Endothelial cell of umbilical vein (primary cell): ENCODE measurements at regions not wholly inside any gene's neighbourhood (a gene's known extent, or its start where the extent isn't known, plus 50 kb on each side); places are given as distances from the start of the nearest gene placed in this dataset.

Experiments used
- BruUV-seq: library from RNA; stranded (reverse); fragments of 400-500 nt; replicated peaks from 2 replicates; lab custom pipeline; 2021; lab: Mats Ljungman, UMichigan
- CTCF ChIA-PET: fragments of 300-600, 350-600 bp; sonication (Branson Sonifier 250); formaldehyde crosslinking; loops from one replicate; lab custom pipeline; 2021; ENCODE audit warnings: antibody characterized with exemption, inconsistent platforms; lab: Charles Lee
- POLR2A ChIA-PET: fragments of 300-600, 350-600 bp; sonication (Branson Sonifier 250); formaldehyde crosslinking; loops from one replicate; lab custom pipeline; 2021; ENCODE audit warnings: antibody characterized with exemption, inconsistent platforms; lab: Charles Lee
- DNase-seq: peaks from one replicate; pipeline ENCODE4 v3.0.0-alpha.2; 2011; ENCODE audit warnings: low read depth, low spot score
- FAIRE-seq: peaks from 2 replicates; lab custom pipeline; 2011; peaks lifted over from hg19 to GRCh38; lab: Jason Lieb, UNC
- H2AFZ ChIP-seq: 2 replicates; pipeline ENCODE4 v1.6.0; 2012; ENCODE audit warnings: low read depth, low read length, control low read depth, inconsistent platforms
- H3K27ac ChIP-seq: 2 replicates; pipeline ENCODE4 v1.5.1; 2011; ENCODE audit warnings: low read depth, mild to moderate bottlenecking, control low read depth, low read length, moderate library complexity; ENCODE audit not compliant: insufficient read depth
- H3K27me3 ChIP-seq, 2 experiments: 2 replicates each; pipeline versions ENCODE4 v1.6.0 to v1.6.1; 2011; ENCODE audit warnings: low read length in 2 of 2, mixed read lengths in 1 of 2; ENCODE audit not compliant: control insufficient read depth in 2 of 2, insufficient read depth in 2 of 2
- H3K36me3 ChIP-seq, 2 experiments: 2 replicates in 1 of 2; 3 replicates in 1 of 2; pipeline ENCODE4 v1.5.1; 2011; ENCODE audit warnings: low read length in 2 of 2, mild to moderate bottlenecking in 1 of 2, moderate library complexity in 1 of 2; ENCODE audit not compliant: control insufficient read depth in 2 of 2, insufficient read depth in 2 of 2; ENCODE audit errors: extremely low read depth in 1 of 2
- H3K4me1 ChIP-seq: 3 replicates; pipeline ENCODE4 v1.5.1; 2011; ENCODE audit warnings: mild to moderate bottlenecking, low read length; ENCODE audit not compliant: control insufficient read depth, insufficient read depth; ENCODE audit errors: extremely low read depth
- H3K4me2 ChIP-seq: 2 replicates; pipeline ENCODE4 v1.6.1; 2011; ENCODE audit warnings: low read length, control low read depth, mixed read lengths; ENCODE audit not compliant: insufficient read depth
- H3K4me3 ChIP-seq, 3 experiments: fragments of 200-600 bp in 1 of 3; sonication (generic), shearing (Covaris generic) in 1 of 3; replicated peaks in 1 of 3; 2 replicates each; pipeline ENCODE4 v1.5.1; 2011 to 2016; ENCODE audit warnings: control low read depth in 3 of 3, low read length in 3 of 3, mild to moderate bottlenecking in 2 of 3, inconsistent platforms in 1 of 3, low read depth in 1 of 3, moderate library complexity in 1 of 3; ENCODE audit not compliant: insufficient read depth in 1 of 3
- H3K79me2 ChIP-seq: 2 replicates; pipeline ENCODE4 v1.6.0; 2012; ENCODE audit warnings: low read length, inconsistent platforms; ENCODE audit not compliant: control insufficient read depth, insufficient read depth
- H3K9ac ChIP-seq: replicated peaks from 2 replicates; pipeline ENCODE3; 2011; ENCODE audit warnings: low read length, control low read depth; ENCODE audit not compliant: insufficient read depth; ENCODE audit errors: extremely low read depth
- H3K9me1 ChIP-seq: replicated peaks from 3 replicates; pipeline ENCODE4 v1.6.0; 2011; ENCODE audit warnings: mild to moderate bottlenecking, low read length; ENCODE audit not compliant: control insufficient read depth, insufficient read depth; ENCODE audit errors: extremely low read depth
- H3K9me3 ChIP-seq: replicated peaks from 2 replicates; pipeline ENCODE4 v1.5.1; 2012; ENCODE audit warnings: low read length, inconsistent platforms; ENCODE audit not compliant: control insufficient read depth, insufficient read depth
- H4K20me1 ChIP-seq: replicated peaks from 2 replicates; pipeline ENCODE3; 2011; ENCODE audit warnings: mild to moderate bottlenecking, low read length; ENCODE audit not compliant: control insufficient read depth, insufficient read depth; ENCODE audit errors: extremely low read depth
- FOS ChIP-seq: IDR thresholded peaks from 2 replicates; pipeline ENCODE4 v1.6.1; 2011; ENCODE audit warnings: mild to moderate bottlenecking, low read length, moderate library complexity, borderline replicate concordance; ENCODE audit not compliant: insufficient read depth
- GATA2 ChIP-seq: IDR thresholded peaks from 2 replicates; pipeline ENCODE4 v1.7.0; 2011; ENCODE audit warnings: low read depth, mild to moderate bottlenecking, moderate library complexity, mixed read lengths, low read length; ENCODE audit not compliant: insufficient read length, insufficient read depth
- JUN ChIP-seq: IDR thresholded peaks from 2 replicates; pipeline ENCODE4 v1.6.1; 2011; ENCODE audit warnings: borderline replicate concordance, low read depth; ENCODE audit not compliant: insufficient read length, insufficient read depth
- MYC ChIP-seq: IDR thresholded peaks from one replicate; pipeline ENCODE4 v1.6.1; 2011; ENCODE audit warnings: mild to moderate bottlenecking, low read depth, low read length
- POLR2A ChIP-seq: IDR thresholded peaks from 2 replicates; pipeline ENCODE4 v1.6.1; 2012; ENCODE audit warnings: low read depth, mild to moderate bottlenecking, control low read depth, low read length
- POLR2AphosphoS5 ChIP-seq: IDR thresholded peaks from 2 replicates; pipeline ENCODE4 v1.6.1; 2012; ENCODE audit warnings: low read depth, mild to moderate bottlenecking, control low read depth, low read length, moderate library complexity; ENCODE audit not compliant: insufficient read depth
- dilution Hi-C: fragments of 300-500 bp; cut with MboI; formaldehyde crosslinking; loops from one replicate; pipeline ENCODE4 v1.15.0; 2019; ENCODE audit warnings: low sequenced_read_pairs; ENCODE audit not compliant: extremely low pct_ligation_motif_present
- intact Hi-C: fragments of 100-400 bp; cut with micrococcal nuclease; formaldehyde crosslinking; loops from one replicate; pipeline ENCODE4 v1.10.0; 2022
- TF ChIP-seq, protein P1 (sequence below), 2 donors: IDR thresholded peaks; 1 replicate in 1 of 2; 2 replicates in 1 of 2; pipeline ENCODE4 v1.5.1; 2011; ENCODE audit warnings: low read length in 2 of 2, mild to moderate bottlenecking in 2 of 2, moderate library complexity in 2 of 2, control low read depth in 1 of 2, inconsistent platforms in 1 of 2, low read depth in 1 of 2; ENCODE audit not compliant: insufficient read depth in 1 of 2; ENCODE audit errors: extremely low read depth in 1 of 2
- TF ChIP-seq, protein P2 (sequence below): IDR thresholded peaks from 2 replicates; pipeline ENCODE4 v1.6.1; 2011; ENCODE audit not compliant: insufficient read depth, insufficient read length

DNA sequence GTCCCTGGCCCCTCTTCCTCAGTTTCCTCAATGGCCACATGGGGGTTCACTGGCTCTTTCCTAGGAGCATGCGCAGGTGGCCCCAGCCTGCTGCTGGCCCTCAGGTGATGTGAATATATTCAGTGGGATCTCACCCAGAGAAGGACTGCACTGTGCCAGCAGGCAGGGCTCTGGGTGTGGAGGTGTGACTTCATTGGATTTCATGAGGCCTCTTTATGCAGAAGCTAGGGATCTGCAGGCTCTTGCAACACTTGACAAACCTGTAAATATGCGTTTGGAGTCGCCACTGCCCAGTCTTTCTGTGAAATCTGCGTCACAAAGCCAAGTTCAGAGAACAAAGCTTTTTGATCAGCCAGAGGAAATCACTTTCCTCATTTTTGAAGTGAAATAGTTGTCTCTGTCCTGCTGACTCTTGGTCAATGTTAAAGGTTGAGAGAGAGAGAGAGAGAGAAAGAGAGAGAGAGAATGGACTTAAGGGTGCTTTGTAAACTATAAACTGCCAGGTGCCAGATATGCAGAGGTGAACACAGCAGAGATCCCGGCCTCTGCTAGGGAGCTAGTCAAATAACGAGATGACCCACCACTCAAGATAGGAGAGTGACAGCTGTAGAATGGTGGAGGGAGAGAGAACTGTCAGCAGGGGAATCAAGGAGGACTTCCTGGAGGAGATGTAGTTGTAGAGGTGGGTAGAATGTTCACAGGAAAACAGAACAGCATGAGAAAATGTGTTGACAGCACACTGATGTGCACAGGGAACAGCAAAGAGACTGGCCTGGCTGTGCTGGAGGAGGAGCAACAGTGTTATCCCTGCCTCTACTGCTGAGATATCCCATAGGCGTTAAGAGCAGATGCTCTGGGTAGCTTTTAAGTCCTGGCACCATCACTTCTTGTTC lies 167.0 kb upstream of the ZNF618 start:
- POLR2A ChIA-PET = no interaction called here

More for the DNA sequence above, 167.0 kb upstream of the ZNF618 start:
- no peaks in the 10 kb centered on the region for H3K9me1 ChIP-seq
- dilution Hi-C loops (no loop called here), intact Hi-C loops (no loop called here)
- BruUV-seq = no TSS peak
- no peak overlapping the region for H3K27ac ChIP-seq
- no peak overlapping the region for H2AFZ ChIP-seq
- no peaks in the 10 kb centered on the region for H3K79me2 ChIP-seq
- CTCF ChIA-PET = no interaction called here
- H3K9ac ChIP-seq = no peak overlapping the region
- H3K27me3 ChIP-seq = peaks cover 14 to 21% of the 10 kb centered on the region in 2 experiments
- H3K4me3 ChIP-seq = no peak overlapping the region
- H3K9me3 ChIP-seq = no peaks in the 10 kb centered on the region
- H4K20me1 ChIP-seq = no peaks in the 10 kb centered on the region
- TF ChIP-seq FOS = no peak
- TF ChIP-seq POLR2A = no peak
- no peak for TF ChIP-seq JUN
- no peak for TF ChIP-seq GATA2
- TF ChIP-seq MYC = no peak
- TF ChIP-seq, protein P1, sequence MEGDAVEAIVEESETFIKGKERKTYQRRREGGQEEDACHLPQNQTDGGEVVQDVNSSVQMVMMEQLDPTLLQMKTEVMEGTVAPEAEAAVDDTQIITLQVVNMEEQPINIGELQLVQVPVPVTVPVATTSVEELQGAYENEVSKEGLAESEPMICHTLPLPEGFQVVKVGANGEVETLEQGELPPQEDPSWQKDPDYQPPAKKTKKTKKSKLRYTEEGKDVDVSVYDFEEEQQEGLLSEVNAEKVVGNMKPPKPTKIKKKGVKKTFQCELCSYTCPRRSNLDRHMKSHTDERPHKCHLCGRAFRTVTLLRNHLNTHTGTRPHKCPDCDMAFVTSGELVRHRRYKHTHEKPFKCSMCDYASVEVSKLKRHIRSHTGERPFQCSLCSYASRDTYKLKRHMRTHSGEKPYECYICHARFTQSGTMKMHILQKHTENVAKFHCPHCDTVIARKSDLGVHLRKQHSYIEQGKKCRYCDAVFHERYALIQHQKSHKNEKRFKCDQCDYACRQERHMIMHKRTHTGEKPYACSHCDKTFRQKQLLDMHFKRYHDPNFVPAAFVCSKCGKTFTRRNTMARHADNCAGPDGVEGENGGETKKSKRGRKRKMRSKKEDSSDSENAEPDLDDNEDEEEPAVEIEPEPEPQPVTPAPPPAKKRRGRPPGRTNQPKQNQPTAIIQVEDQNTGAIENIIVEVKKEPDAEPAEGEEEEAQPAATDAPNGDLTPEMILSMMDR (IDR thresholded peaks at IDR 0.05; ENCODE audit: extremely low read depth in 1 of 2, insufficient read depth in 1 of 2, low read depth in 1 of 2, low read length in 2 of 2) = no peak
- no peak for TF ChIP-seq POLR2AphosphoS5
- TF ChIP-seq, protein P2, sequence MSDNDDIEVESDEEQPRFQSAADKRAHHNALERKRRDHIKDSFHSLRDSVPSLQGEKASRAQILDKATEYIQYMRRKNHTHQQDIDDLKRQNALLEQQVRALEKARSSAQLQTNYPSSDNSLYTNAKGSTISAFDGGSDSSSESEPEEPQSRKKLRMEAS = no peak
- peaks cover 5% of the 10 kb centered on the region for H3K4me1 ChIP-seq
- no peaks in the 10 kb centered on the region for H3K36me3 ChIP-seq
- H3K4me2 ChIP-seq = no peak overlapping the region
- DNase-seq = no peak
- no peak for FAIRE-seq
